ENCODE measurements at regions not wholly inside any gene's neighbourhood (a gene's known extent, or its start where the extent isn't known, plus 50 kb on each side); places are given as distances from the start of the nearest gene placed in this dataset.

- peaks cover 0 to 13% of the 10 kb centered on the region in 2 donors for H3K9me3 ChIP-seq
- no peak overlapping the region for H3K4me3 ChIP-seq
- no peak for TF ChIP-seq CTCF (IDR thresholded peaks at IDR 0.05)
- no peaks in the 10 kb centered on the region for H3K36me3 ChIP-seq
- H3K27ac ChIP-seq = no peak overlapping the region
- H3K4me1 ChIP-seq = no peaks in the 10 kb centered on the region
- no peak for DNase-seq (ENCODE audit: low spot score)
- H3K27me3 ChIP-seq = no peaks in the 10 kb centered on the region
These were observed 333.1 kb downstream of the BRD1 start for GRCh38 chr22:49494555-49494954.

- no peak overlapping the region for H3K4me3 ChIP-seq
- H3K36me3 ChIP-seq = no peaks in the 10 kb centered on the region
- no peaks in the 10 kb centered on the region for H3K27me3 ChIP-seq
- peaks cover 0 to 13% of the 10 kb centered on the region in 2 donors for H3K9me3 ChIP-seq
- H3K27ac ChIP-seq = no peak overlapping the region
- H3K4me1 ChIP-seq = no peaks in the 10 kb centered on the region
- no peak for DNase-seq (ENCODE audit: low spot score)
- TF ChIP-seq CTCF (IDR thresholded peaks at IDR 0.05) = no peak
These were observed 334.9 kb downstream of the BRD1 start for GRCh38 chr22:49492741-49493251.

GRCh38 chr22:49492308-49492707 lies 335.4 kb downstream of the BRD1 start:
- H3K9me3 ChIP-seq = peaks cover 0 to 13% of the 10 kb centered on the region in 2 donors
- no peaks in the 10 kb centered on the region for H3K4me1 ChIP-seq
- TF ChIP-seq CTCF (IDR thresholded peaks at IDR 0.05) = no peak
- H3K27me3 ChIP-seq = no peaks in the 10 kb centered on the region
- no peak overlapping the region for H3K27ac ChIP-seq
- no peak for DNase-seq (ENCODE audit: low spot score)
- H3K4me3 ChIP-seq = no peak overlapping the region
- no peaks in the 10 kb centered on the region for H3K36me3 ChIP-seq

GRCh38 chr22:49491726-49492125 lies 335.9 kb downstream of the BRD1 start:
- no peak for DNase-seq (ENCODE audit: low spot score)

GRCh38 chr22:49491221-49491635 lies 336.4 kb downstream of the BRD1 start:
- H3K4me1 ChIP-seq = no peaks in the 10 kb centered on the region
- H3K27me3 ChIP-seq = no peaks in the 10 kb centered on the region
- DNase-seq (ENCODE audit: low spot score) = no peak
- TF ChIP-seq CTCF (IDR thresholded peaks at IDR 0.05) = no peak
- no peaks in the 10 kb centered on the region for H3K36me3 ChIP-seq
- no peak overlapping the region for H3K27ac ChIP-seq
- H3K9me3 ChIP-seq = peaks cover 0 to 5% of the 10 kb centered on the region in 2 donors
- H3K4me3 ChIP-seq = no peak overlapping the region

More at GRCh38 chr22:49491726-49492125, 335.9 kb downstream of the BRD1 start:
- no peak overlapping the region for H3K27ac ChIP-seq
- H3K36me3 ChIP-seq = no peaks in the 10 kb centered on the region
- no peaks in the 10 kb centered on the region for H3K27me3 ChIP-seq
- H3K9me3 ChIP-seq = peaks cover 0 to 10% of the 10 kb centered on the region in 2 donors
- H3K4me3 ChIP-seq = no peak overlapping the region
- H3K4me1 ChIP-seq = no peaks in the 10 kb centered on the region
- TF ChIP-seq CTCF (IDR thresholded peaks at IDR 0.05) = no peak

GRCh38 chr22:49490692-49491091 lies 337.0 kb downstream of the BRD1 start:
- Histone ChIP-seq H3K4me3 (no peak overlapping the region), H3K27me3 (no peaks in the 10 kb centered on the region), H3K9me3 (no peaks in the 10 kb centered on the region), H3K27ac (no peak overlapping the region), H3K4me1 (no peaks in the 10 kb centered on the region), H3K36me3 (no peaks in the 10 kb centered on the region)
- no peak for TF ChIP-seq CTCF (IDR thresholded peaks at IDR 0.05)
- DNase-seq (ENCODE audit: low spot score) = no peak

Measured in right atrium auricular region (tissue), 2 donors.